Stimulated activated CD4-positive, alpha-beta T cell treated with anti-CD3 and anti-CD28 coated beads, Interleukin-15, amount 100 ng/mL, for 24 hours (primary cell): ENCODE measurements at regions not wholly inside any gene's neighbourhood (a gene's known extent, or its start where the extent isn't known, plus 50 kb on each side); places are given as distances from the start of the nearest gene placed in this dataset.

ENCODE experiments used
- DNase-seq: peaks from one replicate; pipeline ENCODE4 v3.0.0-alpha.2; 2020

DNA sequence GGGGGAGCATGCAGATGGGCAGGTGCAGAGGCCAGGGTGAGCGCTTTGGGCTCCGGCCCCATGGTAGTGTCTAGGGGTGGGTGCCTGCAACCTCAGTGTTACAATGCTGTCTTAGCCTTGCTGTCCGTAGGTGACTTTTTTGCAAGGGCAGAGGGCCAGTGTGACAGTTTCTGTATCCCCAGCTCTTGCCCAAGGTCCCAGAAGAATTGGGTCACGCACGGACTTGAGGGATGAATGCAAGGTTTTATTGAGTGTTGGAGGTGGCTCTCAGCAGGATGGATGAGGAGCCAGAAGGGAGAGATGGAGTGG is 492.5 kb downstream of the AGTPBP1 start:
- DNase-seq, result no peak

DNA sequence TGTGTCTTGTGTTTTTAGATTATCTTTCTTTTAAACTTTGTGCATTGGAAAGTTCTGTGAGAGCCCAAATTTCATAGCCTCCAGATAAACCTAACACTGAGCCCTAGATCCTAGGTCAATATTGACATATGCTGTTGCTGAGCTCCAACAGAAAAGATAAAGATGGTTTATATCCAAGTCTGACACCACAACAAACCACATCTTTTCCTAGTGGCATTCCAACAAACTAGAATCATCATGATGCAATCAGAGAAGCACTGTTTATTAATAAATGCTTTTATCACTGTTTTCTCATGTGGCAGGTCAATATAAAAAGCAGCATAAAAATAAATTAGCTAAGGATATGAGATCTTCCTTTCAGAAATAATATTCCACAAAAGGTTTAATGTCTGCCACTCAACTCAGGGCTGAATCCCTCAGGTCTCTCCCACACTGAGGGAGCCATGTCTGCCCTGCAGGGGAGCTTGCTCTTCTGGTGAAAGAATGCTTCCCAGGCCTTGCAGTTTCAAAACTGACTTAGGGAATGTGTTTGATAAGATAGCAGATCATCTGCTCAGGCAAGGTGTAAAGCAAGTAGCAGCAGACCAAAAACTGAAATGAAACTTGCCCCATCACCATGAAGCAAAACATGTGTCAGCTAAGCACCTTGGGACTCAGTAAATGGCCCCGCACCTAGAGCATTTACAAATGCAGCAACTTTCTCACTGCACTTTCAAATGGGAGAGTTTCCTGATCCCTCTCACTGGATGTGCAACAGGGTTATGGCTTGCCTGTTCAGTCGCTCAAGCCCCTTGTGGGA is 493.0 kb downstream of the AGTPBP1 start:
- no peak for DNase-seq

DNA sequence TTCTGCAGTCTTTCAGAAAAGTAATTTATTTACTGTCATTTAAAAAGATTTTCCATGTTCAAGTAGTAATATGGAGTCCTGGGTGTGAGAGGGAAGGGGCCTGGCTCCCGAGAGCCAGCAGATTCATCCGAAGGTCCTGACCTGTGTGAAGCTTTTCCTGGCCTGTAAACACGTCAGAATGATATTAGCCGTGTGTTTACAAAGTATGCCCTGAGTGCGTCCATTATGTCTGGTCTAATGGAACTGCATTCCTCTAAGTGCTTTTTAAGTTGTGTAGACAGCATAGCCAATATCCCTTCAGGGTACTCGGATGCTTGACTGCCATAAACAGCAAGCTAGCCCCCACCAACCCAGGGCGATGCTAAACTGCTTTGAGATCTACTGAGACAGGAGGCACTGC is 495.2 kb downstream of the AGTPBP1 start:
- no peak for DNase-seq

DNA sequence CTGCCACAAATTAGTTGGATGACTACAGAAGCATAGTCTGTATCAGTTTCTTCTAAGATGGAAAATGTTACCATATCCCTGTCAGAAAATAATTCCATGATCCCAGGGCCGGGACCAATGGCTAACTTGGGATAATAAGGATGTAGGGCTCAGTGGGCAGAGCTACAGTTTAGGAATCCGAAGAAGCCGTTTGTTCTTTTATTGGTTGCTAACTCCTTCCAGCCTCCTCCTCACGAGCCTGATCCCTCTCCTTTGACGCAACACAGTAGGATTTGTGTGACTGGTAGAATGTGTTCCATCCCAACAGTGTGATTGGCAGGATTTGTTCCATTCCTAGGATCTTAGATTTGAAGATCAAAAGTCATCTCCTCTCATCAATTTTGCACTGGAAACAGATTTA is 496.9 kb downstream of the AGTPBP1 start:
- DNase-seq, result no peak

DNA sequence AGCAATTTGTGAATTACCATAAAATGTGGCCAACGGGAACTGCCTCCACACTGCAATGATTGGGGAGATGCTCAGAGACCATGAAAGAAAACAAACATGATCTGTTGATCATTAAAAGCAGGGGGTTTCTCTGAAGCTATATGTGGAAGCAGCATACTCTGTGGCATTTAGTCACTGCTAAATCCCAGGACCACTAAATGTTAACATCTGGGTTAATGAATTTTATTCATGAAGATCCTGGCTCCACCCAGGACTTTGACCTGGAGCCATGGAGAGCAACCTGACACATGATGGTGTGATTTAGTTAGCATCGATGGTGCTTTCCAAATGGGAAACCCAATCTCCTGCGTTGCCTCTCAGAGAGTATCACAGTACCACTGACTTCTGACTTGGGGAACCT is 497.8 kb downstream of the AGTPBP1 start:
- DNase-seq, result no peak

DNA sequence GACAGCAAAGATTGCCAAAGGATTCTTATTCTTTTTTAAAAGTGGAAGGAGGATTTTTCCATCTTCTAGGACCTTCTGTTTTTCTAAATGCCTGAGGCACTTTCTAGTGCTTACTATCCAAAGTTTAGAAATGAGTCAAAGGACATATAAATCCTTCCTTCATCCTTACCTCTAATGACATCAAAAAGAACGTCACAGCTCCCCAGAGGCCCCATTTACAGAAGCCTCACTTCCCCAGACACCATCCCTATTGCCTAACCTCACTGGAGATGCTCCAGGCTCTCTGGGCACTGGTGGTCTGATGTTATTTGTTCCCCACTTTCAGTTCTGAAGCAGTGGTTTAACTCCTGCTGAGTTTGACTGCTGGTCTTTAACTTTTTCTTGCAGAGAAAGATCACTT is 504.3 kb downstream of the AGTPBP1 start:
- no peak for DNase-seq

DNA sequence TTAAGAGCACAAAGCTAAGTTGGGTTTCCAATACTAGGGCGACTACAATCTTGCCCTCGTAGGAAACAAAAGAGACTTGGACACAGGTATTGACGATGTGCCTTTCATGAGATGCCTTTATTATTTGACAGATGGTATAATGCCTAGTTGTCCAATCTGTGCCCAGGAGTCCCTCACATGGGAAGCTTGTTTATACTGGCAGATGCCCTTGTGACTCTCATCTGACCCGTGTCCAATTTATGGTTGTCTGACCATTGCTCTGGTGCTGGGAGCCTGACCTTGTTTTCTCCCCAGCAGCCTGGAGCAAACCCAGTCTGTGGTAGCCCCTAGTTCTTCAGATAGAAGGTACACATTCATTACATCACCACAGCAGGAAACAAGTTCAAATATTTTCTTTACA is 511.7 kb downstream of the AGTPBP1 start:
- DNase-seq, result no peak

DNA sequence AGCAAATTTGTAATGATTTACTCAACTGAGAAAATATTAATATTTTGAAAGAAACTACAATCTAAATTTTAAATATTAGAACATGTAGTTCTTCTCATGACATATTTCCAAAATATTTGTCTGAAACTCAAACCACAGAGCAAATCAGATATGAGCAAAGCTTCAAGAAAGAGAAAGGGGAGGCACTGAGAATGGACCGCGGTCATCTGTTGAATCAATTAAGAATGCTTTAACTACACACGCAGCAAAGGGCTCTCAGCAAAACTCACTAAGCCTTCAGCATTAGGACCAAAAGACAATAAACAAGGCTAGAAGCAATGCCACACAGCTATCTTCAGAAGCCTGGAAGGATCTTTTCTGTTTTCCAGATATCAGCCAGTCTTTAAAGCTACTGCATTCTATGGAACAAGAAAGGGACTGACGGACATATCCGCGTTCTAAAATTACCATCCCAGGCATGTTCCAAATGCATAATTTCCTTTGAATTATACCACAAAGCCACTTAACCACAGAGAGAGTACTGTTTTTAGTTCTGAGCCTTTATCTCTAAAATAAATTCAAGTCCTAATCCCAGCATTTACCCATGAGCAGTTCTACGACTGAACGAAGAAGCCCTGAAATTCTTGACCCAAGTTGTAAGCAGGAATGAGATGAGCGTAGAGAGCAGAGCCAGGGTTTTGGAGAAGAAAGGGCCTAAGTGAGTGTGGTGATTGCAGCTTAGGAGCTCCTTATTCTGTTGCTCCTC is 513.5 kb downstream of the AGTPBP1 start:
- no peak for DNase-seq

DNA sequence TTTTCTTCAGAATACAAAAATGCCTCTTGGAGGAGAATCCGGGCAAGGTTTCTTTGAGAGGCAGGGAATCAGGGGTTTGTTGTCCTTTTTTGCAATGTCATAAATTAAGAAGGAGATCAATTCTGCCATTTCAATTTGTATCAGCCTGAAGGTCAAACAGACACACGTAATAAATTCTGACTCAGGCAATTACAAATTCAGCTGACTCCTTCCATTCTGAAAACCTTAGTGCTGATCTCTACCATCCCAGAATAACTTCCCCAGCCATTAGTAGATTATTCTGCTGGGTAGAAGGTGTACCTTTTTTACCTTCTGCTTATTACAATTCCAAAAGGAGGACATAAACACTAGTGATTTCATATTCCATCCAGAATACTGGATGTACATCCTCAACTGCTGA is 516.6 kb downstream of the AGTPBP1 start:
- no peak for DNase-seq

DNA sequence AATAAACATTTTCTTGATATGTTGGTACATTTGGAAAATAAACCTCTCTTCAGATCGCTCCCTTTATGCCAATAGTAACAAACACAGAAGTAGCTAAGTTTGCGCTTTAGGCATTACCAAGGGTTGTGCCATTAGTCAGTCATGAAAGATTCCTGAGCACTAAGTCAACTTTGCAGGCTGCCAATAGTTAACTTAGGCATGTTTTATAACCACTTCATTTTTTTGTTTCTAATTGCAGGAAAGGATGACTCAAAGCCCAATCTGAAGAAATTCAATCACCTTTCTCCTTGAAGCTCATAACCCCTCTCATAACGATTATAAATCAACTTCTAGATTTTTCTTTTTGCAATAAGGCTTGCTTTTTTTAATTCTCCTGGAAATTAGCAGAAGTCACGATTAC is 517.0 kb downstream of the AGTPBP1 start:
- DNase-seq, result no peak

DNA sequence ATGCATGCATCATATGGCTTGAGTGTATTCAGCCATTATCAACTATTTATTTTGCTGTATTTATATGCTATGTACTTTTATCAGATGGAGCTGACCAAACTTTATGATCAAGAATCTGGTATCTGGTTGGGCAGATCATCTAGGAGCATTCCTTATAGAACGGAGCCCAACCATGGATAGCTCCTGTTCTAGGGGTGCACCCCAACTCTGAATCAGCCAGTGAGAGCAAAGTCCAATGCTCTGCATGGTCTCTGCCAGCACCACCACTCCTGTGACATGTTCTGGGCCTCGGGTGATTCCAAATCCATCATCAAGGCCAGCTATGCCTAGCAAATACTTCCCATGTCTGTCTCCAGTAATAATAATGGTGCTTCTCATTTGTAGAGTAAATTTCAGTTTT is 517.5 kb downstream of the AGTPBP1 start:
- no peak for DNase-seq

DNA sequence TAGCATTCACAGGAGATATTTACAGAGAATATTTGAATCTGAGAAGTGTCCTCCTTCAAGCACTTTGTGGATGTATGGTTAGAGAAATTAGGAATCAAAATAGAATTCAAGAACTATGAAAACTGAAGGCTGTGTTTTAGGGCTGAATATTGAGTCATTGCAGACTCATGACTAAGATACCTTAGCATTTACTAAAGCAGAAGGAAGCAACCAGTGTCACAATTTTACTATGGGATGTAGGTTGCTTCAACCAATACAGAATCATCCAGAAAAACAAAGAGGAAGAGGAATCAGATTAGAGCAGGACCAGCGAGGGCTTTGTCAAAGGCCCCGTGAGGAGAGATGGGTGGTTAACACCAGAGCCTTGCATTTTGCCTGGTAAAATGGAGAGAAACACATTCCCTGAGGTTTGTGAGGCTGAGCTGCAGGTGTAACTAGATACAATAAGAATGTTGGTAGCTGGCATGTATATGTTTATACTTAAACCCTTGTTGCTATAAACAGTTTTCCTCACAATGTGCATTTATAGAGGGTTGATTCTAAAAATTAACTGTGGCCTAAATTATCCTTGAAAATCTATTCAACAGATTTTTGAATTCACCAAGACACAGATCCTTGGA is 518.1 kb downstream of the AGTPBP1 start:
- no peak for DNase-seq

DNA sequence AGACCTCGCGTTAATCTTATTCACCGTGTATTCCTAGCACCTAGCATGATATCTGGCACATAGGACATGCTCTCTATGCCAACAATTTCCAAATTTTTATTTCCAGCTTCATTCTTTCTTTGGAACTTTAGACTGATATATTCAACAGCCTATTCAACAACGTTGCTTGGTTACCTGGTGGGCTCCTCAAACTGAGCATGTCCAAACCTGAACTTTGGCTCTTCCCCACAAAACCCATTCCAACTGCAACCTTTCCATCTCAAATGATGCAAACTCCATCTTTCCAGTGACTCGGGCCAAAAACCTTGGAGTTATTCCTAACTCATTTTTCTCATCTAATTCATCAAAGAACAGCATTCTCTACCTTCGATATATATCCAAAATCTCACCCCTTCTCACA is 525.2 kb downstream of the AGTPBP1 start:
- DNase-seq, result no peak

DNA sequence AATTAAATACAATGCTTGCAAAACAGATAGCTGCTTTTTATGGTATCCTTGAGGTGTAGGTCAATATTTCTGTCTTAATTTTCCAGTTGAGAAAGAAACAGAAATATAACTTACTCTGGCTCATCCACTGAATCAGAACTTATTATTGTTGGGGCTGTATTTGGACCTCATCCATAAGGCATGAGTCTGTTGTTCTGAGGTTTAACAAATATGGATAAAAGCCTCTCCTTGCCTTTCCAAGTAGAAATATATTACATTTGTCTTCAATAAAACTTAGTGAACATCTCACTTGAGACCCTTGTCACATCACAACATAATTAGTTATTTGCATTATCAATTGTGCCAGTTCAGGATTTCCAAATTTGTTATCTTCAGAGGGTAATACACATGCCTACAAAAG is 525.8 kb downstream of the AGTPBP1 start:
- DNase-seq, result no peak

DNA sequence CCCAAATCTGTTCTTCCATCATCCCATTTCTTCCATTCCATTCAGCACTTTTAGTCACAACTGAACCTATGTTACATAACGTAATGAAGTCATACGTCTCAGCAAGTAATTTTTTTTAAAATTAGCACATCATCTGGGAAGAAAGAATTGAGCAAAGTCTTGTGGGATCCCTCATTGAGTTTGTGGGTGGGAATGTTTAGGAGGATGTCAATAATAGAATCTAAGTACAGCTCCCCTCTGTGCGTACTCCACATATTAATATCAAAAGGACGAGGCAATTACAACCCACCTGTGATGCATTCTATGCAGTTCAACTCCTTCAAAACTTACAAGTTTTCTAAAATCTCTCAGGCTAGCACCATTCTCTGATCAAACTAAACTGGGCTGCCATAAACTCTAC is 526.3 kb downstream of the AGTPBP1 start:
- DNase-seq, result no peak

DNA sequence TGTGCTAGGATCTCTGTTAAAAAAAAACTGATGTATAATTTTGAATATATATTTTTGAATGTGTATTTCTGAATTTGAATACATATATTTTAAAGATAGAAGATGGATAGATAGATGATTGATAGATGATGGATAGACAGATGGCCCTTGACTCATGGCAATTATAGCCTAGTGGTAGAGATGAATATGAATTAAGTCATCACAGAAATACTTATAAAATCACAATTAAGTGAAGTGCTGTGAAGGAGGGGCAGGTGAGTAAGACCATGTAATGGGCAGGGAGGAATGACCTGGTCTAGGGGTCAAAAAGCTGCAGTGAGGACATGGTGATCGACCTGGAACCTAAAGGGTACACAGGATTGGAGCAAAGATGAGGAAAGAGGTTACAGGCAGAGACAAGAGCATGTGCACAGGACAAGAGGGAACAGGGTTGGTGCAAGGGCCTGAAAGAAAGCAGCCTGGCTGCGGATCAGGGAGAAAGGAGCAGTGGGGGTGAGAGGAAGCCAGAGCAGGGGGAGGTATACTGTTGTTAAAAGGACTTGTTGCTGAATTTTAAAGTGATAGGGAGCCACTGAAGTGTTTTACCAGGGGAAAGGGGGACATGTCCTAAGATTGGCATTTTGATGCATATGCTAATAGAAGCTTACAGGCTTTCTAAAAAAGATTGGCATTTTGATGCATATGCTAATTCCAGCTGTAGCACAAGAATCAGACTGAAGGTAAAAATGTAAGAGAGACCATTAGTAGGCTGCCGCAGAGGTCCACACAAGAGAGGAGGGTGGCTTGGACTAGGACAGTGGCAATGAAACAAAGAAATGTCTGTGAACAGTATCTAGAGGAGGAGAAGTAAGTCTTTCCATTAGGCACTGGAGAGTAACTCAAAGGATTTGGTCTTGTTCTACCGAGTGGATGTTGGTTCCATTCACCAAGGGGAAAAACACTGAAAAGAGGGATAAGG is 527.8 kb downstream of the AGTPBP1 start:
- no peak for DNase-seq

DNA sequence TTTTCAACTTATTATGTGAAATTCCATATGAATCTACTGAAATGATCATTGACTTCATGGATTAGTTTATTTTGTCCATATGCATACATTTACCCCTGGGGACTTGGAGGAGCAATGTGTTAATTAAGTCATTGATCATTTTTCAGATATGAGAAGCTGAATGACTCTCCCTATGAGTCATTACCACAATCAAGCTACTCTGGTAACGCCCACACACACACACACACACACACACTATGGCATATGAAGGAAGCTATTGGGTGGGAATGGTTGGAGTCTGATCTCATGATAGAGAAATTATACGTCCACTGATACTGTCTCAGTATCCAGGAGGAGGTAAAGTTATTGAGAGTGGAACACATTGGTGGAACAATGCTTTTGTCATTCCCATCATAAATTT is 528.9 kb downstream of the AGTPBP1 start:
- peak; percentile 46 for DNase-seq

DNA sequence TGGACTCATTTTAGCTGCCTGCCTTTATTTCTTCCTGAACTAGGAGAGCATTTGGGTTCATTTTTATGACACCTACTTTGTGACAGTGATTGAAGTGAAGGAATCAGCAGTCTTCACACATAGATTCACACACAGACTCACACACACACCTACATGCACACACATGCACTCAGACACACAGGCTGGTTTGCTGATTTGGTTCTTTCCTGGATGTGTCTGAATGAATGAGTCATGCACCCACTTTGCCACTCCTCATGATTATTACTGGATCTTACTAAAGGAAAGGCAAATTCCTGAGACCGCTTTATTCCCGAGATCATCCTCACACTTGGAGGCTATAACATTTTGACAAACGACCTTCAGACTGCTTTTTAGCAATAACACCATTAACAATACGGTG is 529.5 kb downstream of the AGTPBP1 start:
- DNase-seq, result no peak

DNA sequence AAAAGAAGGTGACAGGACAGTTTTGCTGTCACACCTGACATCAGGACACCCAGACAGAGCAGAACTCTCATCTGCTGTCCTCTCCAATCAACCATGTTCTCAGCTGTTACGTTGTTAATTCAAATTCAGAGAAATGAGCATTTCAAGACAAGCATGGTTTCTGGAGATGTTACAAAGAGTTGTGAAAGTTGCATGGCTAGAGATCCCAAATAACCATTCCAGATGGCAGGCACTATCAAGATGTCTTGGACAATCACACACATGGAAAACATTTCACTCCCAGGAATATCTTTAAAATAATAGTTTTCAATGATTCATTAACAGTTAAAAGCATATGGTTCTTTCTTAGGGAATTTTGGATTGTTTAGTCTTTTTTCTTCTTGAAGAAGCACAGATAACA is 533.1 kb downstream of the AGTPBP1 start:
- no peak for DNase-seq

DNA sequence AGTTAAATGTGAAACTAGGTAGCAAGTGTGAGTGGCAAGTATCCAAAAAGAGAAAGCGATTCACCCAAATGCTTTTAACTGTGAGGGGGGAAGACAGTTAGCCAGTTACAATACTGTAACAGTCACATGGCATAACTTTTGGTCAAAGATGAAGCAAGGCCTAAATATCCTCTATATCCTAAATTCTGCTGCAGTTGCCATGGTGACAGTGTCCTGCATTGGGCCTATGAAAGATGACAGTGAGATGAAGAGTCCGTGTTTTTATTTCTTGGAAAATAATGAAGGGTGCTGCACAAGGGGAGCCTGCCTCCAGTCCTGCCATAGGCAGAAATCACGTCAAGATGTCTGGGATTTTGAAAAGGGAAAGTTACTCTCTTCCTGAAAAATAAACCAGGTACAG is 534.6 kb downstream of the NTRK2 start:
- no peak for DNase-seq

DNA sequence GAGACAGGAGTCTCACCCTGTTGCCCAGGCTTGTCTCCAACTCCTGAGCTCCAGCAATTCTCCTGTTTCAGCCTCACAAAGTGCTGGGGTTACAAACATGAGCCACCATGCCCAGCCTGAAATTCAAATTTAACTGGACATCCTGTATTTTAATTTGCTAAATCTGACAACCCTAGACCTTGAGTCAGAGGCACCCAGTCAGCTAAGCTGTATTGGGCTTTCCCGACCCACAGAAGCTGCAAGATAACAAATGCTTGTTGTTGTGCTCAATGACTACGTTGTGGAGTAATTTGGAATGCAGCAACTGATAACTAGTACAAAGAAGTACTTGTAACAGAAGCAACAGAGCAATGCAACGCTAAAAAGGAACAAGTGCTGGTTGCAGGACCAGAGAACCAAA is 533.1 kb downstream of the NTRK2 start:
- no peak for DNase-seq

DNA sequence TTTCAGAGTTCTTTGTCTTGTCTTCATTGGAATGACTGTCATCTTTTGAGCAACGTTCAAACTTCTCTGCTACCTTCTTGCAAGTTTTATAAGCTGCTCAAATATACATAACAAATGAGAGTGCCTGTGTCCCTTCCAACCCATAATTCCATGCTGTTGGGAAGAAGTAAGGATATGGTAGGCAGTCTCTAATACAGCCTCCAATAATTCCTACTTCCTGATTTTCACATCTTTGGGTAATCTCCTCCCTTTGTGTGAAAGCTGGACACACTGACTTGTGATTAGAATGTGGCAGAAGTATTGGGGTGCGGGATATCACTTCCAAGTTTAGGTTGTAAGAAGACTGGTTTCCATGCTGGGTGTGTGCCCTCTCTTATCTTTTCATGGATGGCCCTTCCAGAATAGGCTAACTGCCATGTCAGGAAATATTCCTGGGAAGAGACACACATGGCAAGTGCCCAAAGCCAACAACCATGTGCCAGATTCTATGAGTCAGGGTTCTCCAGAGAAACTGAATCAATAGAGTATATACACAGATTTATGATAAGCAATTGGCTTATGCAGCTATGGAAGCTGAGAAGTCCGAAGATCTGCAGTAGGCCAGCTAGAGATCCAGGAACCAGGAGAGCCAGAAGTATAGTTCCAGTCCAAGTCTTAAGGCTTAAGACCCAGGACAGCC is 531.3 kb downstream of the NTRK2 start:
- DNase-seq, result no peak
